ENCODE measurements at regions not wholly inside any gene's neighbourhood (a gene's known extent, or its start where the extent isn't known, plus 50 kb on each side); places are given as distances from the start of the nearest gene placed in this dataset.

DNA sequence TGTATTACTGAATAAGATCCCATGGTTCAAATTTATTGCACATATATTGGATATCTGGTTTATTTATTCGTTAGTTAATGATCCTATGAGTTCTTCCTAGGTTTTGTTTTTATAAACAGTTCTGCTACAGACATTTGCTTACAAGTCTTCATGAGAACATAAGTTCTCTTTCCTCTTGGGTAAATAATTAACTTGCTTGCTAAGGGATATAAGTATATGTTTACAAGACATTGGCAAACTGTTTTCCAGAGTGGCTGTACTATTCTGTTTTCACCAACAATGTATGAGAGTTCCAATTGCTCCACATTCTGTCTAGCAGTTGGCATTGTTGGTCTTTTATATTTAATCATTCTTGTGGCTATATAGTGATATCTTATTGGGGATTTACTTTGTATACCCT is 341.8 kb upstream of the GBE1 start:
- no peaks in the 10 kb centered on the region for H3K79me1 ChIP-seq (replicated peaks; ENCODE audit: low read length, poor library complexity, severe bottlenecking)
- no peak overlapping the region for H4K8ac ChIP-seq (ENCODE audit: low read length)
- WGBS, result no CpG with 5 or more reads among the region's 1 CpG
- H3K23ac ChIP-seq (ENCODE audit: low read length in 2 of 2), result no peak overlapping the region
- no peak overlapping the region for H3K14ac ChIP-seq (ENCODE audit: low read length in 2 of 2)
- no peak overlapping the region for H4K91ac ChIP-seq (ENCODE audit: low read length)
- H3K9me3 ChIP-seq (ENCODE audit: control insufficient read depth, low read length), result no peaks in the 10 kb centered on the region
- no peak overlapping the region for H2AK5ac ChIP-seq (ENCODE audit: low read length, severe bottlenecking)
- H3K36me3 ChIP-seq (ENCODE audit: control insufficient read depth in 1 of 2, insufficient read depth in 2 of 2, low read depth in 1 of 2, low read length in 2 of 2), result no peaks in the 10 kb centered on the region
- H3K18ac ChIP-seq (ENCODE audit: low read depth in 1 of 2, low read length in 2 of 2), result no peak overlapping the region
- H2AFZ ChIP-seq (ENCODE audit: low read depth, low read length), result no peak overlapping the region
- no peak for DNase-seq
- no peak overlapping the region for H2BK120ac ChIP-seq (ENCODE audit: low read depth, low read length)
- H3K9ac ChIP-seq (ENCODE audit: low read length), result no peak overlapping the region
- no peak overlapping the region for H2BK5ac ChIP-seq (ENCODE audit: low read depth, low read length, poor library complexity, severe bottlenecking)
- H2BK12ac ChIP-seq (ENCODE audit: low read length in 2 of 2), result no peak overlapping the region
- H2BK15ac ChIP-seq (ENCODE audit: low read depth, poor library complexity, severe bottlenecking), result no peak overlapping the region
- H3K4me1 ChIP-seq (ENCODE audit: control insufficient read depth, insufficient read depth, low read depth, low read length), result no peaks in the 10 kb centered on the region
- no peak overlapping the region for H3K4me3 ChIP-seq (ENCODE audit: insufficient read depth in 1 of 2, low read depth in 1 of 2, low read length in 2 of 2)
- H3K27me3 ChIP-seq (ENCODE audit: control insufficient read depth in 1 of 2, insufficient read depth in 1 of 2, low read length in 2 of 2), result no peaks in the 10 kb centered on the region
- no peak overlapping the region for H3K4me2 ChIP-seq (ENCODE audit: low read length, poor library complexity, severe bottlenecking)
- no peak overlapping the region for H3K4ac ChIP-seq (ENCODE audit: low read depth in 1 of 2, low read length in 2 of 2)
- no peak overlapping the region for H3K27ac ChIP-seq (ENCODE audit: low read length, poor library complexity, severe bottlenecking)

DNA sequence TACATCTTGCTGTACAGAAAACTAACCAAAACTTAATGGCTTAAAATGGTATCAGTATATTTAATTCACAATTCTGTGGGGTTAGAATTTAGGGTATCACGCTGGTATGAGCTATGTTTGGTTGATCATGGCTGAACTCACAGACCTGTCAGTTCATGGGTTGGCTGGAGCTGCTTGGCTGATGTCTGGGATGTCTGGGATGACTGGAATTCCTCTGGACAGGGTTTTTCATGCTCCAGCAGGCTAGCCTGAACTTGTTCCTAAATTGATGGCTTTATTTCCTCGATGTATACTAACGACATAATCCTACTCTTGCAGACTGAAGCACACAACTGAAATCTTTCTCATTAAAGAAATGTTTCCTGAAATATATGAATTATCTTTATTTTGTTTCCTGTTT is 338.9 kb upstream of the GBE1 start:
- Histone ChIP-seq H2BK12ac (ENCODE audit: low read length in 2 of 2) (no peak overlapping the region), H2AK5ac (ENCODE audit: low read length, severe bottlenecking) (no peak overlapping the region), H3K36me3 (ENCODE audit: control insufficient read depth in 1 of 2, insufficient read depth in 2 of 2, low read depth in 1 of 2, low read length in 2 of 2) (no peaks in the 10 kb centered on the region), H2BK5ac (ENCODE audit: low read depth, low read length, poor library complexity, severe bottlenecking) (no peak overlapping the region), H3K23ac (ENCODE audit: low read length in 2 of 2) (no peak overlapping the region), H2AFZ (ENCODE audit: low read depth, low read length) (no peak overlapping the region), H3K14ac (ENCODE audit: low read length in 2 of 2) (no peak overlapping the region), H3K4me2 (ENCODE audit: low read length, poor library complexity, severe bottlenecking) (no peak overlapping the region), H3K9me3 (ENCODE audit: control insufficient read depth, low read length) (no peaks in the 10 kb centered on the region), H3K9ac (ENCODE audit: low read length) (no peak overlapping the region), H3K4me3 (ENCODE audit: insufficient read depth in 1 of 2, low read depth in 1 of 2, low read length in 2 of 2) (no peak overlapping the region), H3K27ac (ENCODE audit: low read length, poor library complexity, severe bottlenecking) (peak overlapping the region; percentile 64), H3K4me1 (ENCODE audit: control insufficient read depth, insufficient read depth, low read depth, low read length) (no peaks in the 10 kb centered on the region), H2BK120ac (ENCODE audit: low read depth, low read length) (no peak overlapping the region), H2BK15ac (ENCODE audit: low read depth, poor library complexity, severe bottlenecking) (no peak overlapping the region), H3K79me1 (replicated peaks; ENCODE audit: low read length, poor library complexity, severe bottlenecking) (no peaks in the 10 kb centered on the region), H4K91ac (ENCODE audit: low read length) (no peak overlapping the region), H4K8ac (ENCODE audit: low read length) (no peak overlapping the region), H3K4ac (ENCODE audit: low read depth in 1 of 2, low read length in 2 of 2) (no peak overlapping the region), H3K27me3 (ENCODE audit: control insufficient read depth in 1 of 2, insufficient read depth in 1 of 2, low read length in 2 of 2) (no peaks in the 10 kb centered on the region), H3K18ac (ENCODE audit: low read depth in 1 of 2, low read length in 2 of 2) (no peak overlapping the region)
- DNase-seq, result no peak
- WGBS, result 75% methylated on average over 3 of the region's 3 CpGs

DNA sequence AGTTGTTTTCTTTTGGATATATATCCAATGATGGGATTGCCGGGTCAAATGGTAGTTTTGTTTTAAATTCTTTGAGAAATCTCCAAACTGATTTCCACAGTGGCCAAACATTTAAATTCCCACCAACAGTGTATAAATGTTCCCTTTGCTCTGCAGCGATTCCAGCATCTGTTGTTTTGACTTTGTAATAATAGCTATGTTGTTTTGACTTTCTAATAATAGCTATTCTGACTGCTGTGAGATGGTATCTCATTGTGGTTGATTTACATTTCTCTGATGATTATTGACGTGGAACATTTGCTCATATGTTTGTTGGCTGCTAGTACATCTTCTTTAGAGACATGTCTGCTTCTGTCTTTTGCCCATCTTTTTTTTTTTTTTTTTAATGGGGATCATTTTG is 332.2 kb upstream of the GBE1 start:
- no peaks in the 10 kb centered on the region for H3K36me3 ChIP-seq (ENCODE audit: control insufficient read depth in 1 of 2, insufficient read depth in 2 of 2, low read depth in 1 of 2, low read length in 2 of 2)
- no peak overlapping the region for H3K4ac ChIP-seq (ENCODE audit: low read depth in 1 of 2, low read length in 2 of 2)
- no peak overlapping the region for H3K9ac ChIP-seq (ENCODE audit: low read length)
- no peak overlapping the region for H3K4me2 ChIP-seq (ENCODE audit: low read length, poor library complexity, severe bottlenecking)
- H2BK5ac ChIP-seq (ENCODE audit: low read depth, low read length, poor library complexity, severe bottlenecking), result peak overlapping the region; percentile 51
- H2AFZ ChIP-seq (ENCODE audit: low read depth, low read length), result no peak overlapping the region
- H3K23ac ChIP-seq (ENCODE audit: low read length in 2 of 2), result no peak overlapping the region
- no peak overlapping the region for H4K91ac ChIP-seq (ENCODE audit: low read length)
- H2AK5ac ChIP-seq (ENCODE audit: low read length, severe bottlenecking), result no peak overlapping the region
- no peak overlapping the region for H2BK12ac ChIP-seq (ENCODE audit: low read length in 2 of 2)
- no peak overlapping the region for H3K4me3 ChIP-seq (ENCODE audit: insufficient read depth in 1 of 2, low read depth in 1 of 2, low read length in 2 of 2)
- no peak overlapping the region for H3K18ac ChIP-seq (ENCODE audit: low read depth in 1 of 2, low read length in 2 of 2)
- H3K27ac ChIP-seq (ENCODE audit: low read length, poor library complexity, severe bottlenecking), result no peak overlapping the region
- no peak for DNase-seq
- H2BK120ac ChIP-seq (ENCODE audit: low read depth, low read length), result no peak overlapping the region
- H3K4me1 ChIP-seq (ENCODE audit: control insufficient read depth, insufficient read depth, low read depth, low read length), result no peaks in the 10 kb centered on the region
- no peaks in the 10 kb centered on the region for H3K79me1 ChIP-seq (replicated peaks; ENCODE audit: low read length, poor library complexity, severe bottlenecking)
- 92% methylated on average over 2 of the region's 3 CpGs for WGBS
- no peak overlapping the region for H2BK15ac ChIP-seq (ENCODE audit: low read depth, poor library complexity, severe bottlenecking)
- H3K9me3 ChIP-seq (ENCODE audit: control insufficient read depth, low read length), result no peaks in the 10 kb centered on the region
- no peak overlapping the region for H3K14ac ChIP-seq (ENCODE audit: low read length in 2 of 2)
- H4K8ac ChIP-seq (ENCODE audit: low read length), result no peak overlapping the region
- no peaks in the 10 kb centered on the region for H3K27me3 ChIP-seq (ENCODE audit: control insufficient read depth in 1 of 2, insufficient read depth in 1 of 2, low read length in 2 of 2)

DNA sequence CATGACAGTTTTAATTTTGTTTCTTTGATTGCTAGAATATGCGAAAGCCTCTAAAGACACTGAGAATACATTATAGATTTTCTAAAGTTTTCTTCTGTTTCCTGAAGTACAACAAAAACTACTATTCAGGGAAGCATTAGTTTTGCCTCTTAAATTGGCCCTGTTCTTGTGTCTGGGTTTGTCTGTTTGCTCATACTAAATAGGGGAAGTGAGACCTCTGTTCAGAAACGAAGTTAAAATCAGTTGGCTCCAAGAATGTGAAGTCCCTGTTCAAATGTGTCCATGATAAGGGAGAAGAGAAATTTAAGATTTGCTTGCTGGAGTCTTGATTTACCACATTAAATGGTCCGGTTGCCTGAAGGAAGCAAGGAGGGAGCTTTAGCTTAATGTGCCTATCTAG is 327.3 kb upstream of the GBE1 start:
- H3K23ac ChIP-seq (ENCODE audit: low read length in 2 of 2), result no peak overlapping the region
- no peak overlapping the region for H2BK12ac ChIP-seq (ENCODE audit: low read length in 2 of 2)
- WGBS, result 79% methylated on average over 2 of the region's 3 CpGs
- H3K9me3 ChIP-seq (ENCODE audit: control insufficient read depth, low read length), result no peaks in the 10 kb centered on the region
- H3K9ac ChIP-seq (ENCODE audit: low read length), result peak overlapping the region; percentile 66
- H3K27ac ChIP-seq (ENCODE audit: low read length, poor library complexity, severe bottlenecking), result no peak overlapping the region
- H4K91ac ChIP-seq (ENCODE audit: low read length), result no peak overlapping the region
- H3K4me3 ChIP-seq (ENCODE audit: insufficient read depth in 1 of 2, low read depth in 1 of 2, low read length in 2 of 2), result no peak overlapping the region
- H3K14ac ChIP-seq (ENCODE audit: low read length in 2 of 2), result no peak overlapping the region
- H2AFZ ChIP-seq (ENCODE audit: low read depth, low read length), result no peak overlapping the region
- DNase-seq, result no peak
- H3K4me2 ChIP-seq (ENCODE audit: low read length, poor library complexity, severe bottlenecking), result no peak overlapping the region
- H2BK120ac ChIP-seq (ENCODE audit: low read depth, low read length), result no peak overlapping the region
- no peaks in the 10 kb centered on the region for H3K79me1 ChIP-seq (replicated peaks; ENCODE audit: low read length, poor library complexity, severe bottlenecking)
- H2BK15ac ChIP-seq (ENCODE audit: low read depth, poor library complexity, severe bottlenecking), result no peak overlapping the region
- H2AK5ac ChIP-seq (ENCODE audit: low read length, severe bottlenecking), result no peak overlapping the region
- H3K4ac ChIP-seq (ENCODE audit: low read depth in 1 of 2, low read length in 2 of 2), result no peak overlapping the region
- no peak overlapping the region for H4K8ac ChIP-seq (ENCODE audit: low read length)
- H3K27me3 ChIP-seq (ENCODE audit: control insufficient read depth in 1 of 2, insufficient read depth in 1 of 2, low read length in 2 of 2), result no peaks in the 10 kb centered on the region
- H3K18ac ChIP-seq (ENCODE audit: low read depth in 1 of 2, low read length in 2 of 2), result no peak overlapping the region
- no peak overlapping the region for H2BK5ac ChIP-seq (ENCODE audit: low read depth, low read length, poor library complexity, severe bottlenecking)
- no peaks in the 10 kb centered on the region for H3K36me3 ChIP-seq (ENCODE audit: control insufficient read depth in 1 of 2, insufficient read depth in 2 of 2, low read depth in 1 of 2, low read length in 2 of 2)
- H3K4me1 ChIP-seq (ENCODE audit: control insufficient read depth, insufficient read depth, low read depth, low read length), result peaks cover 2% of the 10 kb centered on the region

Data from mesenchymal stem cell (in vitro differentiated cells and primary cell).